ENCODE measurements at regions not wholly inside any gene's neighbourhood (a gene's known extent, or its start where the extent isn't known, plus 50 kb on each side); places are given as distances from the start of the nearest gene placed in this dataset.

DNA sequence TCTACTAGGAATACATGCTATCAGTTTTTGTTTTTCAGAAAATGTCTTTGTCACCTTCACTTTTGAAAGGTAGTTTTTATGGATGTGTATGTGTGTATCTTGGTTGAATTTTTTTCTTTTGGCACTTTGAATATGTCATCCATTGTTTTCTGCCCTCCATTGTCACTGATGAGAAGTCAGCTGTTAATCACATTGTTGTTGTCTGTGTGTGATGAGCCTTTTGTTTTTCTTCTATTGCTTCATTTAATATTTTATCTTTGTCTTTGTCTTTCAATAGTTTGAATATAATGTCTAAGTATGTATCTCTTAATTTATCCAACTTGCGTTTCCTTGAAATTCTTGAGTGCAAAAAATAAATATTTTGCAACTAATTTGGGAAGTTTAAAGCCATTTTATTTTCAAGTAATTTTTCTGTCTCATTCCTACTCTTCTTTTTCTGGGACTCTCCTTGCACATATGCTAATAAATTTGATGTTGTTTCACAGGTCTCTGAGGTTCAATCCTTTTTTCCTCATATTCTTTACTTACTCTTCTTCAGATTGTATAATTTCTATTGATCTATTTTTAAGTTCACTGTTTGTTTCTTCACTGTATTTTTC lies 546.9 kb upstream of the GHITM start:
- no peaks in the 10 kb centered on the region for H3K4me1 ChIP-seq
- H3K27me3 ChIP-seq = no peaks in the 10 kb centered on the region
- no peak for ATAC-seq
- no peak overlapping the region for H3K4me3 ChIP-seq
- no peak for TF ChIP-seq EP300 (IDR thresholded peaks at IDR 0.05)
- no peak for TF ChIP-seq POLR2A (IDR thresholded peaks at IDR 0.05)
- TF ChIP-seq POLR2AphosphoS5 (IDR thresholded peaks at IDR 0.05) = no peak
- TF ChIP-seq, protein P1, sequence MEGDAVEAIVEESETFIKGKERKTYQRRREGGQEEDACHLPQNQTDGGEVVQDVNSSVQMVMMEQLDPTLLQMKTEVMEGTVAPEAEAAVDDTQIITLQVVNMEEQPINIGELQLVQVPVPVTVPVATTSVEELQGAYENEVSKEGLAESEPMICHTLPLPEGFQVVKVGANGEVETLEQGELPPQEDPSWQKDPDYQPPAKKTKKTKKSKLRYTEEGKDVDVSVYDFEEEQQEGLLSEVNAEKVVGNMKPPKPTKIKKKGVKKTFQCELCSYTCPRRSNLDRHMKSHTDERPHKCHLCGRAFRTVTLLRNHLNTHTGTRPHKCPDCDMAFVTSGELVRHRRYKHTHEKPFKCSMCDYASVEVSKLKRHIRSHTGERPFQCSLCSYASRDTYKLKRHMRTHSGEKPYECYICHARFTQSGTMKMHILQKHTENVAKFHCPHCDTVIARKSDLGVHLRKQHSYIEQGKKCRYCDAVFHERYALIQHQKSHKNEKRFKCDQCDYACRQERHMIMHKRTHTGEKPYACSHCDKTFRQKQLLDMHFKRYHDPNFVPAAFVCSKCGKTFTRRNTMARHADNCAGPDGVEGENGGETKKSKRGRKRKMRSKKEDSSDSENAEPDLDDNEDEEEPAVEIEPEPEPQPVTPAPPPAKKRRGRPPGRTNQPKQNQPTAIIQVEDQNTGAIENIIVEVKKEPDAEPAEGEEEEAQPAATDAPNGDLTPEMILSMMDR (IDR thresholded peaks at IDR 0.05) = no peak
- H3K27ac ChIP-seq = no peak overlapping the region
- 67 to 92% methylated on average over 1 of the region's 1 CpG for WGBS, 2 donors (ENCODE audit: low coverage in 1 of 2)
- no peaks in the 10 kb centered on the region for H3K36me3 ChIP-seq
- H3K9me3 ChIP-seq = peaks cover 0 to 27% (median 0%) of the 10 kb centered on the region in 3 donors

DNA sequence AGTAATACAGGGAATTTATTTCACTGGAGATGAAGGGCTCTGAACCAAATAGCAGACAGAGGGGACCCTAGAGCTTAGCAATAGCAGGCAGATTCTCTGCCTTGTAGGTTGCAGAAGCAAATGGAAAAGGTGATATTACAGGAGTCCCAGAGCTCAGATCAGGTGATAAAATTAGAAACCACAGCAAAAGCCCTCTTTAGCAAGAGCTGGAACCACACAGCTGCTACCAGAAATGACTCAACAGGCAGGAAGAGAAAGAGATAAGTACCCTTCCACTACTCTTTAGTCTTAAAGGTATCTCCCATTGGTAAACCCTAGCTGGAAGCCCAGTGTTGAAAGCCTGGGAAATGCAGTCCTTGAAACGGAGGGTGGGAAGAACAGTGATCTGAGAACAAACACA lies 535.6 kb upstream of the GHITM start:
- Histone ChIP-seq H3K4me1 (no peaks in the 10 kb centered on the region), H3K27me3 (no peaks in the 10 kb centered on the region), H3K27ac (no peak overlapping the region), H3K4me3 (no peak overlapping the region), H3K9me3 (no peaks in the 10 kb centered on the region), H3K36me3 (no peaks in the 10 kb centered on the region)
- WGBS, 2 donors (ENCODE audit: low coverage in 1 of 2) = 45 to 80% methylated on average over 1 of the region's 1 CpG
- TF ChIP-seq, protein P1 (IDR thresholded peaks at IDR 0.05) = no peak
- TF ChIP-seq POLR2AphosphoS5 (IDR thresholded peaks at IDR 0.05) = no peak
- no peak for TF ChIP-seq POLR2A (IDR thresholded peaks at IDR 0.05)
- TF ChIP-seq EP300 (IDR thresholded peaks at IDR 0.05) = no peak
- ATAC-seq = no peak

DNA sequence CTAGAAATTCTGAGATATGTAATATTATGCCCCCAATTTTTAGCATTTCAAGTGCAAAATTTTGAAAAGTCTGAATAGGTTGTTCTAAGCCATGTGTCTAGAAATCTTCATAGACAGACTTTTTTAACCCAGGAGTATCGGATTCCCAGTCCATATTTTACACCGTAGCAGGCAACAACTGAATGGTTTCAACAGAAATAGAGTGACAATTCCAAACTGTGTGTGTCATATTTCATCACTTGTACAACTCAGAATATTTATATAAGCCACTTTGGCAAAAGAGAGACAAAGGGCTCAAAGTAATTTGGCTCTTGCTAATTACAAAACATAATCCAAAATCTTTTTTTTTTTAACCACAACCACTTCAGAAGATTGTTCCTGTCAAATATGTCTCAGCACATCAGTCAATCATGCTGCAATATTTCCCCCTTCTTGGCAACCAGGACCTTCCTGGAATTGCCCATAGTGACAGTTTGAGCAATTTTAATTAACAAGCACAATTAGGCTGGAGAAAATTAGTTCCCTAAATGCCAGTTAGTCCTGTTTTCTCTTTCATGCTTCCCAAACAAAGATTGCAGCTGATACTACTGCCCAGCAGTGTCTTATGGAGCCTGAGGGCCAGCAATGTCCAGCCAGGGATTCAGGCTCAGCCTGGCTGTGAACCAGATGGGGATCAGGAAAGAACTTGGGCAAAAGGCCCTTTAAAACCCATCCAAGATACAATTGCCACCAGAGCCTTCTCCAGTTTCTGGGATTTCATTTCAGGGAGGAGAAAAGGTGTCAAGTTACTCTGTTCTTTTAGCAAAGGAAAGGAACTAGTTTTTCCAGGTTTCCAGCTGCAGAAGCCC lies 533.3 kb upstream of the GHITM start:
- Histone ChIP-seq H3K9me3 (no peaks in the 10 kb centered on the region), H3K4me1 (no peaks in the 10 kb centered on the region), H3K4me3 (no peak overlapping the region), H3K27ac (no peak overlapping the region), H3K27me3 (no peaks in the 10 kb centered on the region), H3K36me3 (no peaks in the 10 kb centered on the region)
- ATAC-seq = no peak
- no peak for TF ChIP-seq POLR2AphosphoS5 (IDR thresholded peaks at IDR 0.05)
- TF ChIP-seq, protein P1 (IDR thresholded peaks at IDR 0.05) = no peak
- TF ChIP-seq POLR2A (IDR thresholded peaks at IDR 0.05) = no peak
- no peak for TF ChIP-seq EP300 (IDR thresholded peaks at IDR 0.05)
- WGBS, 2 donors (ENCODE audit: low coverage in 1 of 2) = 48 to 53% methylated on average over 2 of the region's 2 CpGs

DNA sequence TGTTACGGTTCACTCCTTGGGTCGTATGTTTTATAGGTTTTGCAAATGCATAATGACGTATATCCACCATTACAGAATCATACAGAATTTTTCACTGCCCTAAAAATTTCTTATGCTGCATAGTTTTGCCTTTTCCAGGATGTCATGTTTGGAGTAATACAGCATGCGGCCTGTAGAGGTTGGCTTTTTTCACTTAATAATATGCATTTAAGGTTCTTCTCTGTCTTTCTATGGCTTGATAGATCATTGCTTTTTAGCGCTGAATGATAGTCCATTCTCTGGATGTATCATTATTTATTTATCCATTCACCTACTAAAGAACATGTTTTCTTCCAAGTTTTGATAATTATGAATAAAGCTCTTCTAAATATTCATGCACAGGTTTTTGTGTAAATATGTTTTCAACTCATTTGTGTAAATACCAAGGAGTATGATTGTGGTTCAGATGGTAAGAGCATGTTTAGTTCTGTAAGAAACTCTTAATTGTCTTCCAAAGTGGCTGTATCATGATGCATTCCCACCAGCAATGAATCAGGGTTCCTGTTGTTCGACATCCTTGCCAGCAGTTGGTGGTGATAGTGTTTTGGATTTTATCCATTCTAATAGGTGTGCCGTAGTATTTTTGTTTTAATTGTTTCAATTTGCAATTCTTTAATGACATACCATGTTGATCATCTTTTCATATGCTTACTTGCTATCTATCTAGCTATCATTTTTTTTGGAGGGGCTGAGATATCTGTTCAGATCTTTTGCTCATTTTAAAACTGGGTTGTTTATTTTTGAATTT lies 531.2 kb upstream of the GHITM start:
- no peaks in the 10 kb centered on the region for H3K4me1 ChIP-seq
- WGBS, 2 donors (ENCODE audit: low coverage in 1 of 2) = 82 to 88% methylated on average over 7 of the region's 7 CpGs
- ATAC-seq = no peak
- H3K4me3 ChIP-seq = no peak overlapping the region
- H3K27ac ChIP-seq = no peak overlapping the region
- H3K27me3 ChIP-seq = no peaks in the 10 kb centered on the region
- TF ChIP-seq POLR2AphosphoS5 (IDR thresholded peaks at IDR 0.05) (no peak), EP300 (IDR thresholded peaks at IDR 0.05) (no peak), POLR2A (IDR thresholded peaks at IDR 0.05) (no peak)
- TF ChIP-seq, protein P1 (IDR thresholded peaks at IDR 0.05) = no peak
- no peaks in the 10 kb centered on the region for H3K9me3 ChIP-seq
- no peaks in the 10 kb centered on the region for H3K36me3 ChIP-seq
